ENCODE measurements at regions not wholly inside any gene's neighbourhood (a gene's known extent, or its start where the extent isn't known, plus 50 kb on each side); places are given as distances from the start of the nearest gene placed in this dataset.

DNA sequence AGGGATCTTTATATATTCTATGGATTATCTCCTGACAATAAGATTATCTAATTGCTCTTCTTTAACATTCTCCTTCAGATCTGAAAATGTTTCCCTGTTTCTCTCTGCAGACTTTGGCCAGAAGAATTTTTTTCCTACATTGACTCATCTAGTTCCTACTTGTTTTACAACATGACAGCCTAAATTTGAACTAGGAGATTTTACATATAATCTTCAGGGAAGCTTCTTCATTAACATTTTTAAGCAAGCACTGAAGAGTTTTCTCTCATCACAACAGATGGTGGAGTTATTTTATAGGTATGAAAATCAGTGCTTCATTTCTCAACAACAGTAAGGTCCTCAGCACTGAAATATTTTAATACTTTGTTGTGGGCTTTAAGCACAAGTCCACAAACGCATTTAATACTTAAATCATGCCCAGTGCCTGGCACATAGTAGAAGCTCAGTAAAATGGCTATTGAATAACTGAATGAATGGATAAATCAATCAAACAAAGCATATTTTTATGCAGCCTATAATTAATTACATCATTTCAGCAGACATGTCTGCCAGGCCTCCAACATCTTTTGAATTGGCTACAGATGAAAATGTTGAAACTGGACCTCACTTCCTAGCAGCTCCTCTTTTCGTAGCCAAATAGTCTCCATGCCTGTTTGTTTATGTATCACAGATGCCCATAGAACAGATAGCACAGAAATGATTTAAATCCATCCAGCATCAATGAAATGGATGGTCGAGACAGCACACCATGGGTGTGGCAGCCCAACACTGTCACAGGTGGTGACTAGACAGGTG lies 117.3 kb upstream of the POU2AF2 start:
- no peak for TF ChIP-seq SUZ12 (IDR thresholded peaks at IDR 0.05)
- no peak for TF ChIP-seq PKNOX1 (IDR thresholded peaks at IDR 0.05)
